GM21447 (cell line): ENCODE measurements at regions not wholly inside any gene's neighbourhood (a gene's known extent, or its start where the extent isn't known, plus 50 kb on each side); places are given as distances from the start of the nearest gene placed in this dataset.

Source experiments
- ATAC-seq: cut with Tn5 transposase; IDR thresholded peaks from one replicate; pipeline ENCODE4 v1.9.1; 2021; ENCODE audit not compliant: unreplicated experiment

GRCh38 chr10:62625484-62625883 is 179.0 kb upstream of the ADO start:
- no peak for ATAC-seq

- ATAC-seq = no peak
Measured at GRCh38 chr10:62626079-62626478, 178.4 kb upstream of the ADO start.

- no peak for ATAC-seq
Measured at GRCh38 chr10:62626817-62627216, 177.7 kb upstream of the ADO start.

- no peak for ATAC-seq
Measured at GRCh38 chr10:62627983-62628382, 176.5 kb upstream of the ADO start.

GRCh38 chr10:62631241-62631640 is 173.3 kb upstream of the ADO start:
- no peak for ATAC-seq

- peak; percentile 87 for ATAC-seq
Measured at GRCh38 chr10:62632071-62632809, 172.3 kb upstream of the ADO start.

GRCh38 chr10:62633976-62634375 is 170.5 kb upstream of the ADO start:
- no peak for ATAC-seq

GRCh38 chr10:62634576-62634975 is 169.9 kb upstream of the ADO start:
- no peak for ATAC-seq

- no peak for ATAC-seq
Measured at GRCh38 chr10:62635127-62635526, 169.4 kb upstream of the ADO start.

- no peak for ATAC-seq
Measured at GRCh38 chr10:62636825-62637248, 167.7 kb upstream of the ADO start.

- peak; percentile 62 for ATAC-seq
Measured at GRCh38 chr10:62637249-62638061, 167.1 kb upstream of the ADO start.

GRCh38 chr10:62638062-62638477 is 166.4 kb upstream of the ADO start:
- ATAC-seq = peak; percentile 56

- ATAC-seq = no peak
Measured at GRCh38 chr10:62639144-62639543, 165.4 kb upstream of the ADO start.

- no peak for ATAC-seq
Measured at GRCh38 chr10:62640411-62640810, 164.1 kb upstream of the ADO start.

- ATAC-seq = no peak
Measured at GRCh38 chr10:62643606-62644587, 160.6 kb upstream of the ADO start.

- ATAC-seq = no peak
Measured at GRCh38 chr10:62647375-62648092, 157.0 kb upstream of the ADO start.

GRCh38 chr10:62648921-62649320 is 155.6 kb upstream of the ADO start:
- ATAC-seq = no peak

GRCh38 chr10:62650411-62650810 is 154.1 kb upstream of the ADO start:
- ATAC-seq = no peak

- no peak for ATAC-seq
Measured at GRCh38 chr10:62651341-62651740, 153.2 kb upstream of the ADO start.

- no peak for ATAC-seq
Measured at GRCh38 chr10:62652114-62652513, 152.4 kb upstream of the ADO start.
